ENCODE measurements at regions not wholly inside any gene's neighbourhood (a gene's known extent, or its start where the extent isn't known, plus 50 kb on each side); places are given as distances from the start of the nearest gene placed in this dataset.

GRCh38 chr21:15442743-15443469, 286.9 kb upstream of the USP25 start:
- Mint-ChIP-seq H3K4me3 (ENCODE audit: unreplicated experiment) (no peak overlapping the region), H3K27me3 (ENCODE audit: unreplicated experiment) (no peaks in the 10 kb centered on the region), H3K4me1 (ENCODE audit: unreplicated experiment) (no peaks in the 10 kb centered on the region), H3K36me3 (ENCODE audit: unreplicated experiment) (no peaks in the 10 kb centered on the region), H3K27ac (ENCODE audit: unreplicated experiment) (no peak overlapping the region), H3K9me3 (ENCODE audit: unreplicated experiment) (no peaks in the 10 kb centered on the region)
- TF ChIP-seq CTCF (IDR thresholded peaks at IDR 0.05) = no peak
- no peak for DNase-seq (ENCODE audit: extremely low spot score, unreplicated experiment)

DNA sequence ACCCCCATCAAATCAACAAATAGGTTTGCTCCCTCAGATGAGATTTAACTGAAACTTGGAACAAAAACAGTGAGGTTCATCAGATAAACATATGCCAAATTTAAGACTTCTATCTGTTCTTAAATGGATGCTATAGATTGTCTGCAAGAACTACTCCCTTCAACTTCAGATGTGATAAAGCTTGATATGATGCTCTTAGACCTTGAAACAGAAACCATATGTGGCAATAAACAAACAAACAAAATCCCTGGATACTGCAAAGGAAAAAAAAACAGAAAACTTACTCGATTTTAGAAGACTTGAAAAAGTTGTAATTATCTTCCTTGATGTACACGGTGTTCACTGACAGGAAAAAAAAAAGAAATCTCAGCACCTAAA, 286.1 kb upstream of the USP25 start:
- H3K4me3 Mint-ChIP-seq (ENCODE audit: unreplicated experiment) = no peak overlapping the region
- no peak for DNase-seq (ENCODE audit: extremely low spot score, unreplicated experiment)
- H3K4me1 Mint-ChIP-seq (ENCODE audit: unreplicated experiment) = no peaks in the 10 kb centered on the region
- TF ChIP-seq CTCF (IDR thresholded peaks at IDR 0.05) = no peak
- no peak overlapping the region for H3K27ac Mint-ChIP-seq (ENCODE audit: unreplicated experiment)
- H3K27me3 Mint-ChIP-seq (ENCODE audit: unreplicated experiment) = no peaks in the 10 kb centered on the region
- H3K36me3 Mint-ChIP-seq (ENCODE audit: unreplicated experiment) = no peaks in the 10 kb centered on the region
- H3K9me3 Mint-ChIP-seq (ENCODE audit: unreplicated experiment) = no peaks in the 10 kb centered on the region

GRCh38 chr21:15444118-15444960, 285.4 kb upstream of the USP25 start:
- no peak for DNase-seq (ENCODE audit: extremely low spot score, unreplicated experiment)
- Mint-ChIP-seq H3K4me1 (ENCODE audit: unreplicated experiment) (no peaks in the 10 kb centered on the region), H3K9me3 (ENCODE audit: unreplicated experiment) (no peaks in the 10 kb centered on the region), H3K27ac (ENCODE audit: unreplicated experiment) (no peak overlapping the region), H3K36me3 (ENCODE audit: unreplicated experiment) (no peaks in the 10 kb centered on the region), H3K27me3 (ENCODE audit: unreplicated experiment) (no peaks in the 10 kb centered on the region), H3K4me3 (ENCODE audit: unreplicated experiment) (no peak overlapping the region)
- TF ChIP-seq CTCF (IDR thresholded peaks at IDR 0.05) = no peak

DNA sequence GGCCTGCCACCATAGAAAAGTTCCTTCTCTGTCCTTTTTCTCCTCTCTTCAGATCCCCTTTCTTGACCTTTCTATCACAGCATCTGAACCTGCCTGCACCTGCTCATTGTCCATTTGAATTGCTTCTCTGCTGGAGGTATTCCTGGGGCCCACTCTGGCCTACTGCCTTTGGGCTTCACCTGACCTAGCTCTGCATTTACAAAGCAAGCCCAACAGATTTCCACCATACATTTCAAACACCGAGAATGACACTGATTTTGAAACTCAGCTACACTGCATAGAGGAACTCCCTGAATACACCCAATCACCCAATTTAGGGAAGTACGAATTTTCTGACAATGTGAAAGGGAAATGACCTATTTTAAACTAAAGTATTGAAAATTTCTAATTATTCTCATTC, 284.5 kb upstream of the USP25 start:
- no peak overlapping the region for H3K4me3 Mint-ChIP-seq (ENCODE audit: unreplicated experiment)
- no peaks in the 10 kb centered on the region for H3K9me3 Mint-ChIP-seq (ENCODE audit: unreplicated experiment)
- H3K27me3 Mint-ChIP-seq (ENCODE audit: unreplicated experiment) = no peaks in the 10 kb centered on the region
- TF ChIP-seq CTCF (IDR thresholded peaks at IDR 0.05) = no peak
- DNase-seq (ENCODE audit: extremely low spot score, unreplicated experiment) = no peak
- no peak overlapping the region for H3K27ac Mint-ChIP-seq (ENCODE audit: unreplicated experiment)
- H3K4me1 Mint-ChIP-seq (ENCODE audit: unreplicated experiment) = no peaks in the 10 kb centered on the region
- H3K36me3 Mint-ChIP-seq (ENCODE audit: unreplicated experiment) = no peaks in the 10 kb centered on the region

DNA sequence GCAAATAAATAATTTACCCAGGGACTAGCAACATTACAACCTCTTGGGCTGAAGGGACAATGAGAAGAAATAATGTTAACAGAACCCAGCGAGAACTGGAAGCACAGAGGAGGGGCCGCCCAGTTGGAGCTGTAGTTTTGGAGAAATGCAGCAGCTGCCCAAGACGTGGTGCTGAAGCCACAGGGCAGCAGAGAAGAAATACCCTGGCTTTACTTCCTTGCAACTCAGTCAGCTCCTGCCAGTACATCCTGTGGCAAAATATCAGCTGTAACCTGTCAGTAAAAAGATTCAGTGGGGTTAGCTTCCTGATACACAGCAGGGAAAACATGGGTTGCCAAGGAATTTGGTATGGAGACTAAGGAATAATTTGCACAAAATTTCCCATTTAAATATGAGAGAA, 283.6 kb upstream of the USP25 start:
- Mint-ChIP-seq H3K9me3 (ENCODE audit: unreplicated experiment) (peaks cover 3% of the 10 kb centered on the region), H3K36me3 (ENCODE audit: unreplicated experiment) (no peaks in the 10 kb centered on the region), H3K4me3 (ENCODE audit: unreplicated experiment) (no peak overlapping the region), H3K27ac (ENCODE audit: unreplicated experiment) (no peak overlapping the region), H3K27me3 (ENCODE audit: unreplicated experiment) (no peaks in the 10 kb centered on the region), H3K4me1 (ENCODE audit: unreplicated experiment) (no peaks in the 10 kb centered on the region)
- TF ChIP-seq CTCF (IDR thresholded peaks at IDR 0.05) = no peak
- DNase-seq (ENCODE audit: extremely low spot score, unreplicated experiment) = no peak
